ENCODE measurements at regions not wholly inside any gene's neighbourhood (a gene's known extent, or its start where the extent isn't known, plus 50 kb on each side); places are given as distances from the start of the nearest gene placed in this dataset.
"Not testable (repeated sequence)": the region's sequence is repeated elsewhere in the genome, so short reads cannot be mapped to it uniquely, and the experiment has no call there.

GRCh38 chr9:66711553-66711952 lies 189.0 kb upstream of the ZNF658 start:
- not testable (repeated sequence) for H3K9me3 ChIP-seq (ENCODE audit: insufficient read depth, low read depth, low read length); H4K12ac ChIP-seq (ENCODE audit: low read depth, low read length); H3K4me1 ChIP-seq (ENCODE audit: control insufficient read depth in 1 of 2, insufficient read depth in 2 of 2, low read length in 2 of 2); H3K23ac ChIP-seq (ENCODE audit: low read length); H3K9ac ChIP-seq (ENCODE audit: low read length); H3K79me2 ChIP-seq (ENCODE audit: control insufficient read depth, insufficient read depth, low read length, poor library complexity); H3K27ac ChIP-seq (ENCODE audit: low read depth, low read length); H3K14ac ChIP-seq (ENCODE audit: low read length); H2BK5ac ChIP-seq (ENCODE audit: low read depth, low read length, poor library complexity); H4K91ac ChIP-seq (ENCODE audit: low read depth, low read length); H3K18ac ChIP-seq (ENCODE audit: low read length); DNase-seq; H2AFZ ChIP-seq (ENCODE audit: insufficient read depth, low read length, poor library complexity); H4K8ac ChIP-seq (ENCODE audit: low read depth, low read length); H3K27me3 ChIP-seq (ENCODE audit: insufficient read depth, low read length); H3K36me3 ChIP-seq (ENCODE audit: control insufficient read depth in 1 of 2, insufficient read depth in 2 of 2, low read length in 2 of 2); H2BK12ac ChIP-seq (ENCODE audit: low read length); H3K4me3 ChIP-seq (ENCODE audit: low read depth, low read length); H3K4ac ChIP-seq (ENCODE audit: low read depth, low read length); H2BK120ac ChIP-seq (ENCODE audit: insufficient read depth, low read length, poor library complexity); H3K79me1 ChIP-seq (ENCODE audit: low read length); H3K4me2 ChIP-seq (ENCODE audit: low read length); H2AK5ac ChIP-seq (ENCODE audit: low read length)
- WGBS (ENCODE audit: extremely low coverage, insufficient coverage, insufficient read length): no CpG with 5 or more reads among the region's 6 CpGs

- not testable (repeated sequence) for H4K91ac ChIP-seq (ENCODE audit: low read depth, low read length); DNase-seq; H3K4ac ChIP-seq (ENCODE audit: low read depth, low read length); H3K4me3 ChIP-seq (ENCODE audit: low read depth, low read length); H2BK5ac ChIP-seq (ENCODE audit: low read depth, low read length, poor library complexity); H3K9me3 ChIP-seq (ENCODE audit: insufficient read depth, low read depth, low read length); H4K12ac ChIP-seq (ENCODE audit: low read depth, low read length); H2AK5ac ChIP-seq (ENCODE audit: low read length); H3K14ac ChIP-seq (ENCODE audit: low read length); H2AFZ ChIP-seq (ENCODE audit: insufficient read depth, low read length, poor library complexity); H3K23ac ChIP-seq (ENCODE audit: low read length); H4K8ac ChIP-seq (ENCODE audit: low read depth, low read length); H3K27ac ChIP-seq (ENCODE audit: low read depth, low read length); H2BK12ac ChIP-seq (ENCODE audit: low read length); H3K4me1 ChIP-seq (ENCODE audit: control insufficient read depth in 1 of 2, insufficient read depth in 2 of 2, low read length in 2 of 2); H3K9ac ChIP-seq (ENCODE audit: low read length); H3K27me3 ChIP-seq (ENCODE audit: insufficient read depth, low read length); H3K36me3 ChIP-seq (ENCODE audit: control insufficient read depth in 1 of 2, insufficient read depth in 2 of 2, low read length in 2 of 2); H2BK120ac ChIP-seq (ENCODE audit: insufficient read depth, low read length, poor library complexity); H3K79me1 ChIP-seq (ENCODE audit: low read length); H3K79me2 ChIP-seq (ENCODE audit: control insufficient read depth, insufficient read depth, low read length, poor library complexity); H3K4me2 ChIP-seq (ENCODE audit: low read length); H3K18ac ChIP-seq (ENCODE audit: low read length)
- no CpG with 5 or more reads among the region's 1 CpG for WGBS (ENCODE audit: extremely low coverage, insufficient coverage, insufficient read length)
These were observed 187.7 kb upstream of the ZNF658 start for GRCh38 chr9:66712870-66713269.

GRCh38 chr9:66713552-66713951 lies 187.0 kb upstream of the ZNF658 start:
- H3K23ac ChIP-seq (ENCODE audit: low read length); H3K9ac ChIP-seq (ENCODE audit: low read length); H3K18ac ChIP-seq (ENCODE audit: low read length); H3K79me2 ChIP-seq (ENCODE audit: control insufficient read depth, insufficient read depth, low read length, poor library complexity); H4K8ac ChIP-seq (ENCODE audit: low read depth, low read length); H2BK120ac ChIP-seq (ENCODE audit: insufficient read depth, low read length, poor library complexity); H3K4me2 ChIP-seq (ENCODE audit: low read length); H2BK5ac ChIP-seq (ENCODE audit: low read depth, low read length, poor library complexity); H3K27me3 ChIP-seq (ENCODE audit: insufficient read depth, low read length); H3K36me3 ChIP-seq (ENCODE audit: control insufficient read depth in 1 of 2, insufficient read depth in 2 of 2, low read length in 2 of 2); H3K79me1 ChIP-seq (ENCODE audit: low read length); H2AK5ac ChIP-seq (ENCODE audit: low read length); H2BK12ac ChIP-seq (ENCODE audit: low read length); H4K91ac ChIP-seq (ENCODE audit: low read depth, low read length); H3K4ac ChIP-seq (ENCODE audit: low read depth, low read length); DNase-seq; H4K12ac ChIP-seq (ENCODE audit: low read depth, low read length); H3K14ac ChIP-seq (ENCODE audit: low read length); H3K27ac ChIP-seq (ENCODE audit: low read depth, low read length); H3K4me1 ChIP-seq (ENCODE audit: control insufficient read depth in 1 of 2, insufficient read depth in 2 of 2, low read length in 2 of 2); H3K9me3 ChIP-seq (ENCODE audit: insufficient read depth, low read depth, low read length); H3K4me3 ChIP-seq (ENCODE audit: low read depth, low read length); H2AFZ ChIP-seq (ENCODE audit: insufficient read depth, low read length, poor library complexity): not testable (repeated sequence)
- WGBS (ENCODE audit: extremely low coverage, insufficient coverage, insufficient read length): no CpG with 5 or more reads among the region's 8 CpGs

GRCh38 chr9:66720845-66721244 lies 179.7 kb upstream of the ZNF658 start:
- WGBS (ENCODE audit: extremely low coverage, insufficient coverage, insufficient read length): no CpG with 5 or more reads among the region's 4 CpGs

GRCh38 chr9:66727540-66727939 lies 173.0 kb upstream of the ZNF658 start:
- not testable (repeated sequence) for H4K8ac ChIP-seq (ENCODE audit: low read depth, low read length); H2AK5ac ChIP-seq (ENCODE audit: low read length); H2BK12ac ChIP-seq (ENCODE audit: low read length); DNase-seq; H3K4me3 ChIP-seq (ENCODE audit: low read depth, low read length); H3K27ac ChIP-seq (ENCODE audit: low read depth, low read length); H3K9ac ChIP-seq (ENCODE audit: low read length); H3K27me3 ChIP-seq (ENCODE audit: insufficient read depth, low read length); H4K12ac ChIP-seq (ENCODE audit: low read depth, low read length); H3K18ac ChIP-seq (ENCODE audit: low read length); H2AFZ ChIP-seq (ENCODE audit: insufficient read depth, low read length, poor library complexity); H3K4ac ChIP-seq (ENCODE audit: low read depth, low read length); H2BK120ac ChIP-seq (ENCODE audit: insufficient read depth, low read length, poor library complexity); H4K91ac ChIP-seq (ENCODE audit: low read depth, low read length); H3K79me1 ChIP-seq (ENCODE audit: low read length); H2BK5ac ChIP-seq (ENCODE audit: low read depth, low read length, poor library complexity); H3K36me3 ChIP-seq (ENCODE audit: control insufficient read depth in 1 of 2, insufficient read depth in 2 of 2, low read length in 2 of 2); H3K23ac ChIP-seq (ENCODE audit: low read length); H3K14ac ChIP-seq (ENCODE audit: low read length); H3K9me3 ChIP-seq (ENCODE audit: insufficient read depth, low read depth, low read length); H3K4me1 ChIP-seq (ENCODE audit: control insufficient read depth in 1 of 2, insufficient read depth in 2 of 2, low read length in 2 of 2); H3K79me2 ChIP-seq (ENCODE audit: control insufficient read depth, insufficient read depth, low read length, poor library complexity); H3K4me2 ChIP-seq (ENCODE audit: low read length)

More at GRCh38 chr9:66720845-66721244, 179.7 kb upstream of the ZNF658 start:
- not testable (repeated sequence) for DNase-seq; H3K4ac ChIP-seq (ENCODE audit: low read depth, low read length); H3K9ac ChIP-seq (ENCODE audit: low read length); H3K4me2 ChIP-seq (ENCODE audit: low read length); H3K27me3 ChIP-seq (ENCODE audit: insufficient read depth, low read length); H3K9me3 ChIP-seq (ENCODE audit: insufficient read depth, low read depth, low read length); H3K14ac ChIP-seq (ENCODE audit: low read length); H4K8ac ChIP-seq (ENCODE audit: low read depth, low read length); H3K18ac ChIP-seq (ENCODE audit: low read length); H3K79me2 ChIP-seq (ENCODE audit: control insufficient read depth, insufficient read depth, low read length, poor library complexity); H4K12ac ChIP-seq (ENCODE audit: low read depth, low read length); H3K4me3 ChIP-seq (ENCODE audit: low read depth, low read length); H2BK120ac ChIP-seq (ENCODE audit: insufficient read depth, low read length, poor library complexity); H4K91ac ChIP-seq (ENCODE audit: low read depth, low read length); H3K79me1 ChIP-seq (ENCODE audit: low read length); H2BK5ac ChIP-seq (ENCODE audit: low read depth, low read length, poor library complexity); H3K4me1 ChIP-seq (ENCODE audit: control insufficient read depth in 1 of 2, insufficient read depth in 2 of 2, low read length in 2 of 2); H3K36me3 ChIP-seq (ENCODE audit: control insufficient read depth in 1 of 2, insufficient read depth in 2 of 2, low read length in 2 of 2); H3K27ac ChIP-seq (ENCODE audit: low read depth, low read length); H2AK5ac ChIP-seq (ENCODE audit: low read length); H2AFZ ChIP-seq (ENCODE audit: insufficient read depth, low read length, poor library complexity); H3K23ac ChIP-seq (ENCODE audit: low read length); H2BK12ac ChIP-seq (ENCODE audit: low read length)

All from trophoblast cell (in vitro differentiated cells and primary cell).